Aorta (tissue), 5 donors: ENCODE measurements at regions not wholly inside any gene's neighbourhood (a gene's known extent, or its start where the extent isn't known, plus 50 kb on each side); places are given as distances from the start of the nearest gene placed in this dataset.
"Not testable (repeated sequence)": the region's sequence is repeated elsewhere in the genome, so short reads cannot be mapped to it uniquely, and the experiment has no call there.

Source experiments
- ATAC-seq: fragments of 200-7000 bp; cut with Tn5 transposase; one replicate; pipeline ENCODE4 v1.9.1; 2022; ENCODE audit warnings: moderate library complexity; ENCODE audit not compliant: low FRiP score
- DNase-seq, 2 donors: peaks; one replicate each; pipeline ENCODE4 v3.0.0-alpha.2; 2020
- H3K27ac ChIP-seq, 2 donors: one replicate each; pipeline ENCODE4 v1.5.1; 2013; ENCODE audit warnings: low read length in 2 of 2, mild to moderate bottlenecking in 2 of 2, moderate library complexity in 2 of 2, control low read depth in 1 of 2, inconsistent platforms in 1 of 2, low read depth in 1 of 2
- H3K27me3 ChIP-seq, 2 donors: one replicate each; pipeline ENCODE4 v1.6.1; 2013; ENCODE audit warnings: control low read depth in 1 of 2, low read length in 1 of 2, mild to moderate bottlenecking in 1 of 2, moderate library complexity in 1 of 2; ENCODE audit not compliant: insufficient read depth in 2 of 2, control insufficient read depth in 1 of 2
- H3K36me3 ChIP-seq, 2 donors: one replicate each; pipeline ENCODE4 v1.6.1; 2013; ENCODE audit warnings: control low read depth in 1 of 2, low read length in 1 of 2, mild to moderate bottlenecking in 1 of 2; ENCODE audit not compliant: insufficient read depth in 2 of 2, control insufficient read depth in 1 of 2
- H3K4me1 ChIP-seq, 2 donors: one replicate each; pipeline ENCODE4 v1.6.1; 2013; ENCODE audit warnings: low read length in 2 of 2, control low read depth in 1 of 2, mild to moderate bottlenecking in 1 of 2, moderate library complexity in 1 of 2; ENCODE audit not compliant: insufficient read depth in 2 of 2, control insufficient read depth in 1 of 2
- H3K4me3 ChIP-seq, 2 donors: one replicate each; pipeline ENCODE4 v1.5.1; 2013; ENCODE audit warnings: low read length in 2 of 2, control low read depth in 1 of 2, mild to moderate bottlenecking in 1 of 2
- H3K9me3 ChIP-seq: one replicate; pipeline ENCODE4 v1.6.1; 2013; ENCODE audit warnings: mild to moderate bottlenecking, low read length; ENCODE audit not compliant: control insufficient read depth
- WGBS, 2 donors: extraction: QIAGEN DNeasy Blood & Tissue Kit; methylation state at CpG; one replicate each; pipeline ENCODE4 v1.1.7; 2013; 5-methylcytosine and 5-hydroxymethylcytosine counted together
- intact Hi-C, 2 donors: fragments of 100-400 bp; cut with DNase I; formaldehyde crosslinking; loops; one replicate each; pipeline versions ENCODE4 v1.14.2 to v1.15.0; 2022
- donor health status: healthy with polysubstance abuse.
- donor health status: Bipolar disorder and iron deficiency.
- donor health status: DM: no; HTN: no; CAD: no.
- donor health status: DM: no; HTN: no; CAD: no.
- donor health status: DM: yes; HTN: yes; CAD: no.

DNA sequence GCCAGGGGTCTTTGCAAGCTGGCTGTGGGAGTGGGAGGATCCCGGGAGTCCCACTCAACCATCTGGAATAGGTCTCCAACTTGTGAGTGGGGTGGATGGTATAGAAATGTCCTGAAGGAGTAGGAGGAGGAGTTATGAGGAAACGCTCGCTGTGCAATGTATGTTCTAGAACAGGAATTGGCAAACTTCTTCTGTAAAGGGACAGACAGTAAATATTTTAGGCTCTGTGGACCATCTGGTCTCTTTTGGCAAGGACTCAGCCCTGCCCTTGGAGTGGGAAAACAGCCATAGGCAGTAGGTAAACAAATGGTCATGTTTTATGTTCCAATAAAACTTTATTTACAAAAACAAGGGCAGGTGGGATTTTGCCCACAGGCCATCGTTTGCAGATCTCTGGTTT, 149.2 kb downstream of the NPIPB5 start:
- intact Hi-C loops: no loop called here
- no peak for ATAC-seq
- Histone ChIP-seq H3K4me1 (no peaks in the 10 kb centered on the region), H3K27me3 (no peaks in the 10 kb centered on the region), H3K9me3 (peaks cover 1% of the 10 kb centered on the region), H3K4me3 (no peak overlapping the region), H3K27ac (no peak overlapping the region), H3K36me3 (no peaks in the 10 kb centered on the region)
- 64 to 67% methylated on average over 4 of the region's 4 CpGs for WGBS, 2 donors
- no peak for DNase-seq

DNA sequence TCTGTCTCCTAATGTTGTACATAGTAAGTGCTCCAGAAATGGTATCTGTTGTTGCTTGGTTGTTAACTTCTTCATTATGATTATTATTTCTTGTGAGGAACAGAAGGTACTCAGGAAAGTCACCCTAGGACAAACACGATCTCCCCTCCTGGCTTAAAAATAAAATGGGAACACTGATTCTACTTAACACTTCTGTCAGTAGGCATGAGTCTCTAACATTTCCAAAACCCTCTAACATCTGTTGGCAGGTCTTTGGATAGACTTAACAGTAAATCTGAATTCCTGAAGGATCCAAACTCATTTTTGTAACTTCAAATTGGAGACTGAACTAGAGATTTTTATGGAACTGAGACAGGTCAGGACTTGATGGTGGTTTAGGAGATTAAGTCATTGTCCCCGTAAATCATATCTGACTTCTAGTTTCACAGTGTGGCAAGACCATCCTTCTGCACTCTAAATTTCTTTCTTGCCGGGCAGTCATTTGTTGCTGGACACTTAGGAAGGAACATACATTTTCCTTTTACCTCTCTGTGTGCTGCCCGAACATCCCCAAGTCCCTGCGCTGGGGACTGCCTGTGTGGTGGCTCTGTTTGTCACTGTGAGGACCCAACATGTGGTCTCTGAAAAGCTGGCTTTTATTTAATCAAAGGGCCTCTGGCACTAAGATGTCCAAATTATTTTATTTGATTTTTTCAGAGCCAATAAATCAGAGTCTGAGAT, 149.9 kb downstream of the NPIPB5 start:
- Histone ChIP-seq H3K27me3 (no peaks in the 10 kb centered on the region), H3K9me3 (peaks cover 1% of the 10 kb centered on the region), H3K4me3 (no peak overlapping the region), H3K4me1 (no peaks in the 10 kb centered on the region), H3K36me3 (no peaks in the 10 kb centered on the region), H3K27ac (no peak overlapping the region)
- WGBS, 2 donors: 79% methylated on average over 5 of the region's 5 CpGs
- DNase-seq (no peak), ATAC-seq (no peak)
- intact Hi-C loops: no loop called here

DNA sequence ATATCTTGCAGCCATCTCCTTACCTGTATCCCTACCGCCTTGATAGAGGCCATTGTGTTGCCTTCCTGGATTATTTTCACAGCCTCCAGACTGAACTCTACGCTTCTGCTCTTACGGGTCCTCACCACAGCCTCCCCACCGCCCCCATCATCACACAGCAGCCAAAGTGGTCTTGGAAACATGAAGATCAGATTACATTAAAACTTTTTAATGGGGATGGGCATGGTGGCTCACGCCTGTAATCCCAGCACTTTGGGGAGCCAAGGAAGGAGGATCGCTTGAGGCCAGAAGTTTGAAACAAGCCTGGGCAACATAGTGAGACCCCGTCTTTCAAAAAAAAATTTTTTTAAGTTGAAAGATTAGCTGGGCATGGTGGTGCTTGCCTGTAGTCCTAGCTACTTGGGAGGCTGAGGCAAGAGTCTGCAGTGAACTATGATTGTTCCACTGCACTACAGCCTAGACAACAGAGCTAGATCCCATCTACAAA, 150.5 kb downstream of the NPIPB5 start:
- no peak overlapping the region for H3K27ac ChIP-seq
- 78 to 80% methylated on average over 7 of the region's 7 CpGs for WGBS, 2 donors

DNA sequence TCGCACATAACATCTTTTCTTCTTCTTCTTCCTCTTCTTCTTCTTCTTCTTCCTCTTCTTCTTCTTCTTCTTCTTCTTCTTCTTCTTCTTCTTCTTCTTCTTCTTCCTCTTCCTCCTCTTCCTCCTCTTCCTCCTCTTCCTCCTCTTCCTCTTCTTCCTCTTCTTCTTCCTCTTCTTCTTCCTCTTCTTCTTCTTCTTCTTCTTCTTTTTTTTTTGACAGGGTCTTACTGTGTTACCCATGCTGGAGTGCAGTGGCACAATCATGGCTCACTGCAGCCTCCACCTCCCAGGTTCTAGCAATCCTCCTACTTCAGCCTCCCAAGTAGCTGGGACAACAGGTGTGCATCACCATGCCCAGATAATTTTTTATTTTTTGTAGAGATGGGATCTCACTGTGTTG, 151.0 kb upstream of the HS3ST2 start:
- H3K4me1 ChIP-seq, H3K4me3 ChIP-seq, H3K36me3 ChIP-seq, H3K27ac ChIP-seq, intact Hi-C loops, DNase-seq, H3K9me3 ChIP-seq, ATAC-seq, H3K27me3 ChIP-seq: not testable (repeated sequence)
- 78 to 82% methylated on average over 1 of the region's 1 CpG for WGBS, 2 donors

More for the DNA sequence above, 150.5 kb downstream of the NPIPB5 start:
- no peaks in the 10 kb centered on the region for H3K4me1 ChIP-seq
- H3K4me3 ChIP-seq: no peak overlapping the region
- intact Hi-C loops: no loop called here
- no peaks in the 10 kb centered on the region for H3K36me3 ChIP-seq
- H3K27me3 ChIP-seq: no peaks in the 10 kb centered on the region
- ATAC-seq (no peak), DNase-seq (no peak)
- H3K9me3 ChIP-seq: peaks cover 1% of the 10 kb centered on the region

DNA sequence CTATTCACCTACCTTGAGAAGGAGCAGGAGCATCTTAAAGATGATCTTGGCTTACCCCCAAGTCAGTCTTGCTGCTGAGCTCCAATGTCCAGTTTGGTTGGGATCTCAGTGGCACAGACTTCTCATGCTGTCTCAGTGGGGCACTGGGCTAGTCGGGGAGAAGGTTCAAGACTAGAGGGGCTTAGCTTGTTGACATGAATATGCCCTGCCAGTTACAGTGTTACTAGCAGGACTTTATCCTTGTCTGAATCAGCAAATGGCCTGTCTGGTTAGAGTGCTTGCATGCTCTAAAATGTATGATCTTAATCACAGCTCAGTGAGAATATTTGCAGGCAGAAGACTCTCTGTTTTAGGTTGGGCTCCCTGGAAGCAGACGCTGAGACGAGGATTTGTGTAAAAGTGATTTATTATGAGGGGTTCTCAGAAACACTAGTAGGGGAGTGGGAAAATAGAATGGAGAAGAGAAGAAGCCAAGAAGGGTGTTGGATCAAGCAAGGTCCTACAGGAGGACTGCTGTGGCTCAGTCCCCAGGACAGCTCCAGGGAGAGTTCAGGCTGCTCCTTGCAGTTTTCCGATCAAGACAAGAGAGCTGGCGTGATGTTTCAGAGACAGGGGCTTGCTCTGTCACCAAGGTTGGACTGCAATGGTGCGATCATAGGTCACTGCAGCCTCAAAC, 150.4 kb upstream of the HS3ST2 start:
- Histone ChIP-seq H3K27ac (no peak overlapping the region), H3K9me3 (peaks cover 1% of the 10 kb centered on the region), H3K27me3 (no peaks in the 10 kb centered on the region), H3K36me3 (no peaks in the 10 kb centered on the region), H3K4me1 (no peaks in the 10 kb centered on the region), H3K4me3 (no peak overlapping the region)
- DNase-seq: no peak
- WGBS, 2 donors: 68 to 76% methylated on average over 6 of the region's 6 CpGs
- ATAC-seq: no peak
- intact Hi-C loops: no loop called here

DNA sequence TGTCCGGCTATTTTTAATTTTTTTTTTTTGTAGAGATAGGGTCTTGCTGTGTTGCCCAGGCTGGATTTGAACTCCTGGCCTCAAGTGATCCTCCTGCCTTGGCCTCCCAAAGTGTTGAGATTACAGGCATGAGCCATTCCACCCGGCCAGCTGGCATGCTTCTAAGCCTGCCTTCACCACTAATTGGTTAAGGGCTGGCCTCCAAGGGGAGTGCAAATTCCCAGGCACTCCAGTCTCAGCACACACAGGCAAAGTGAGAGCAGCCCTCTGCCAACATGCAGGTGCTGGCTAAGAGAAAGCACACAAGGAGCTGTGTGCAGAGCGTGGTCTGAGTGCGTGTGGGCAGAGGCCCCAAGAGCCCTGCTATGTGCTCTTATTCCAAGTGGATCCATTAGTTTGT, 149.8 kb upstream of the HS3ST2 start:
- WGBS, 2 donors: 69% methylated on average over 4 of the region's 4 CpGs
- H3K9me3 ChIP-seq: peaks cover 1% of the 10 kb centered on the region
- no peak for ATAC-seq

DNA sequence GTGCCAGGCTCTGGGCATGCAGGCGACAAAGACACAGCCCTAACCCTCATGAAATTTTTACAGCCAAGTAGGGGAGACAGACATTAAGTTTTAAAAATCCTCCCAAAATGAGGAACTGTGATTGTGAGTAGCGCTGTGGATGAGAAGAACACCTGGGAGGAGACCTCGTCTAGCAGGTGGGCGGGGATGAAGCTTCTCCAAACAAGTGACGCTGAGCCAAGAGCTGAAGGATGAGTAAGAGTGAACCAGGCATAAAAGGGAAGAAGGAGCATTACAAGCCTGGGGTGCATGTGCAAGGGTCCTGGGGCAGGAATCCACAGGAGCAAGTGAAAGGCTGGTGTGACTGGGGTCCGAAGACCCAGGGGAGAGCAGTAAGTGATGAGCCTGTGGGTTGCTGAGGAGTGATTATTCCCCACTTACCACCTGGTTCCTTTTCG, 149.4 kb upstream of the HS3ST2 start:
- DNase-seq: no peak
- no peak for ATAC-seq
- intact Hi-C loops: no loop called here

More for the DNA sequence above, 149.8 kb upstream of the HS3ST2 start:
- DNase-seq: no peak
- Histone ChIP-seq H3K4me1 (no peaks in the 10 kb centered on the region), H3K27me3 (no peaks in the 10 kb centered on the region), H3K36me3 (no peaks in the 10 kb centered on the region), H3K4me3 (no peak overlapping the region), H3K27ac (no peak overlapping the region)
- intact Hi-C loops: no loop called here

DNA sequence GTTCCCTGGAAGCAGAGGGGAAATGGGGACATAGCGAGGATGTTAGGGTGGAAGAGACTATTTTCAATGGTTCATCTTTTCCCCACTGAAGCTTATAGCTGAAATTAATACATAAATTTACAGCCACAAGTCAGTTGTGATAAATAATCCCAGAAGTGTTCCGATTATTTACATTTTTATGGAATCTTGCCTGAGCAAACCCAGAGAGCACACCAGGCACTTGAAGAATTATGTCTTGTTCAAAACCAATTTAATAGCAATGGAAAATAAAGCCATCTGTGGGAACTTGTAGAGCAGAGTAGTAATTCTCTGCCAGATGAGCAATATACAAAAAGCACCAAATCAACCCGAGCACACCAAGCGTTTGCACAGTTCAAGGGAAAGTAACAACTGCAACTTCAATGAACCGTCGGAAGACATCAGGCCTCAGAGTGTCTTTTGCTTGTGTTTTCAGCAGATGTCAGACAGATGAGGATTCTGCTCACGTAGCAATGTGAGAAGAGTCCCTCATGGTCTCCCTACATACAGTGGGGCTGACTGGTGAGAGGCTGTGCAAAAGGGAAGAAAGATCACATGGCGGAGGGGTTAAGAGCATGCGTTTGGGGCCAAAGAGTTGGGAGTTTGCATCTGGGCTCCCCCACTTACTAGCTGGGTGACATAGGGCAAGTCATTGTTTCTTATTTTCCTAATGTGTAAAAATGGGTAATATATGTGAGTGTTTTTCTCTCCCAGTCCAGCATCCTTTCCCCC, 148.7 kb upstream of the HS3ST2 start:
- DNase-seq: no peak
- intact Hi-C loops: no loop called here
- H3K36me3 ChIP-seq: no peaks in the 10 kb centered on the region
- H3K9me3 ChIP-seq: peaks cover 1% of the 10 kb centered on the region
- no peaks in the 10 kb centered on the region for H3K27me3 ChIP-seq
- H3K4me1 ChIP-seq: no peaks in the 10 kb centered on the region
- no peak overlapping the region for H3K4me3 ChIP-seq
- ATAC-seq: no peak
- WGBS, 2 donors: 59 to 74% methylated on average over 9 of the region's 9 CpGs
- no peak overlapping the region for H3K27ac ChIP-seq

More for the DNA sequence above, 149.4 kb upstream of the HS3ST2 start:
- H3K9me3 ChIP-seq: peaks cover 1% of the 10 kb centered on the region
- 79 to 83% methylated on average over 7 of the region's 7 CpGs for WGBS, 2 donors
- no peak overlapping the region for H3K27ac ChIP-seq
- no peak overlapping the region for H3K4me3 ChIP-seq
- H3K27me3 ChIP-seq: no peaks in the 10 kb centered on the region
- no peaks in the 10 kb centered on the region for H3K4me1 ChIP-seq
- H3K36me3 ChIP-seq: no peaks in the 10 kb centered on the region
